IPS-NIHi11 (cell line): ENCODE measurements at regions not wholly inside any gene's neighbourhood (a gene's known extent, or its start where the extent isn't known, plus 50 kb on each side); places are given as distances from the start of the nearest gene placed in this dataset.

Experiments
- DNase-seq: peaks from one replicate; pipeline ENCODE4 v3.0.0; 2012; ENCODE audit warnings: mixed read lengths, low spot score

GRCh38 chr7:35501681-35502080 is 193.3 kb downstream of the HERPUD2 start:
- no peak for DNase-seq

GRCh38 chr7:35499226-35499625 is 195.7 kb downstream of the HERPUD2 start:
- DNase-seq, result no peak

- DNase-seq, result no peak
Observed at GRCh38 chr7:35498416-35498815, 196.5 kb downstream of the HERPUD2 start.

- DNase-seq, result no peak
Observed at GRCh38 chr7:35495844-35496243, 199.1 kb downstream of the HERPUD2 start.

GRCh38 chr7:35495377-35495776 is 199.6 kb downstream of the HERPUD2 start:
- no peak for DNase-seq

- no peak for DNase-seq
Observed at GRCh38 chr7:35494407-35494806, 200.5 kb downstream of the HERPUD2 start.

GRCh38 chr7:35492451-35493175 is 202.3 kb downstream of the HERPUD2 start:
- no peak for DNase-seq

- DNase-seq, result no peak
Observed at GRCh38 chr7:35491233-35491632, 203.7 kb downstream of the HERPUD2 start.

GRCh38 chr7:35487841-35488240 is 207.1 kb downstream of the HERPUD2 start:
- no peak for DNase-seq

GRCh38 chr7:35487402-35487801 is 207.5 kb downstream of the HERPUD2 start:
- no peak for DNase-seq

GRCh38 chr7:35485436-35485835 is 209.5 kb downstream of the HERPUD2 start:
- DNase-seq, result no peak

- DNase-seq, result no peak
Observed at GRCh38 chr7:35483568-35483967, 211.4 kb downstream of the HERPUD2 start.

GRCh38 chr7:35482231-35482630 is 212.7 kb downstream of the HERPUD2 start:
- DNase-seq, result no peak

GRCh38 chr7:35480806-35481205 is 214.1 kb downstream of the HERPUD2 start:
- no peak for DNase-seq

- no peak for DNase-seq
Observed at GRCh38 chr7:35477609-35478008, 217.3 kb downstream of the HERPUD2 start.

- no peak for DNase-seq
Observed at GRCh38 chr7:35474100-35474499, 220.2 kb upstream of the TBX20 start.

- DNase-seq, result no peak
Observed at GRCh38 chr7:35468606-35469005, 214.7 kb upstream of the TBX20 start.

GRCh38 chr7:35467456-35467978 is 213.6 kb upstream of the TBX20 start:
- DNase-seq, result no peak

- no peak for DNase-seq
Observed at GRCh38 chr7:35465791-35466336, 212.0 kb upstream of the TBX20 start.

GRCh38 chr7:35463751-35464150 is 209.9 kb upstream of the TBX20 start:
- no peak for DNase-seq

GRCh38 chr7:35463176-35463700 is 209.3 kb upstream of the TBX20 start:
- DNase-seq, result no peak

GRCh38 chr7:35454575-35455385 is 200.9 kb upstream of the TBX20 start:
- peak; percentile 49 for DNase-seq
